ENCODE measurements at regions not wholly inside any gene's neighbourhood (a gene's known extent, or its start where the extent isn't known, plus 50 kb on each side); places are given as distances from the start of the nearest gene placed in this dataset.

- intact Hi-C loops (cut with DNase I; ENCODE audit: low total_unique reads): no loop called here
- no peaks in the 10 kb centered on the region for H3K36me3 ChIP-seq
- H3K4me1 ChIP-seq: no peaks in the 10 kb centered on the region
- no peak overlapping the region for H3K27ac ChIP-seq
- no peaks in the 10 kb centered on the region for H3K9me3 ChIP-seq
- no peaks in the 10 kb centered on the region for H3K27me3 ChIP-seq
- no peak overlapping the region for H3K4me3 ChIP-seq
- no peak for DNase-seq
- TF ChIP-seq POLR2A (IDR thresholded peaks at IDR 0.05) (no peak), CTCF (IDR thresholded peaks at IDR 0.05) (no peak)
Observed at GRCh38 chr5:3542769-3543168, 52.9 kb upstream of the IRX1 start.

GRCh38 chr5:3542158-3542557 is 53.5 kb upstream of the IRX1 start:
- Histone ChIP-seq H3K4me1 (no peaks in the 10 kb centered on the region), H3K36me3 (no peaks in the 10 kb centered on the region), H3K27me3 (no peaks in the 10 kb centered on the region), H3K4me3 (no peak overlapping the region), H3K27ac (no peak overlapping the region), H3K9me3 (no peaks in the 10 kb centered on the region)
- TF ChIP-seq POLR2A (IDR thresholded peaks at IDR 0.05) (no peak), CTCF (IDR thresholded peaks at IDR 0.05) (no peak)
- no peak for DNase-seq
- intact Hi-C loops (cut with DNase I; ENCODE audit: low total_unique reads): no loop called here

GRCh38 chr5:3538886-3539285 is 56.7 kb upstream of the IRX1 start:
- no peaks in the 10 kb centered on the region for H3K4me1 ChIP-seq
- H3K9me3 ChIP-seq: no peaks in the 10 kb centered on the region
- no peaks in the 10 kb centered on the region for H3K27me3 ChIP-seq
- H3K4me3 ChIP-seq: no peak overlapping the region
- intact Hi-C loops (cut with DNase I; ENCODE audit: low total_unique reads): no loop called here
- no peak for DNase-seq
- H3K36me3 ChIP-seq: no peaks in the 10 kb centered on the region
- no peak overlapping the region for H3K27ac ChIP-seq
- TF ChIP-seq POLR2A (IDR thresholded peaks at IDR 0.05) (no peak), CTCF (IDR thresholded peaks at IDR 0.05) (no peak)

GRCh38 chr5:3537942-3538341 is 57.7 kb upstream of the IRX1 start:
- intact Hi-C loops (cut with DNase I; ENCODE audit: low total_unique reads): no loop called here

More at GRCh38 chr5:3537942-3538341, 57.7 kb upstream of the IRX1 start:
- TF ChIP-seq CTCF (IDR thresholded peaks at IDR 0.05): no peak
- TF ChIP-seq POLR2A (IDR thresholded peaks at IDR 0.05): no peak
- Histone ChIP-seq H3K4me1 (no peaks in the 10 kb centered on the region), H3K36me3 (no peaks in the 10 kb centered on the region), H3K9me3 (no peaks in the 10 kb centered on the region), H3K27ac (no peak overlapping the region), H3K27me3 (no peaks in the 10 kb centered on the region), H3K4me3 (no peak overlapping the region)
- no peak for DNase-seq
